Fibroblast of the conjunctiva (primary cell): ENCODE measurements at regions not wholly inside any gene's neighbourhood (a gene's known extent, or its start where the extent isn't known, plus 50 kb on each side); places are given as distances from the start of the nearest gene placed in this dataset.

ENCODE experiments used
- DNase-seq: peaks from one replicate; pipeline ENCODE4 v3.0.0-alpha.2; 2010; ENCODE audit warnings: low read depth

DNA sequence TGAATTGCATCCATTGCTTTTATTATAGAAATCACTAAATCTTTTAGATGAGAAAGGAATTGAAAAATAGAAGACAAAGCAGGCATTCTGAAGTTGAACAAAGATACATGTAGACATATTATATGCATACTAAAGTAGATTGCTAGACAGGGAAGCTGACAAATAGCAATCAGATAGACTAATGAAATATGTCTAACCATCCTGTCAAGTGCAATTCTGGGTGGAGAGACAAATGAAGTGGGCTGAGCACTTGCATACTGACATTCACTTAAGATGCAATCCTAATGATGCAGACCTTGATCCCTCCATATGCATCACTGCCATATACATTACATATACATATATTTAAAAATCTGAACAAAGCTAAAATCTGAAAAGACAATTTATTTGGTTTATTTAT, 1130.0 kb upstream of the CDH6 start:
- no peak for DNase-seq

DNA sequence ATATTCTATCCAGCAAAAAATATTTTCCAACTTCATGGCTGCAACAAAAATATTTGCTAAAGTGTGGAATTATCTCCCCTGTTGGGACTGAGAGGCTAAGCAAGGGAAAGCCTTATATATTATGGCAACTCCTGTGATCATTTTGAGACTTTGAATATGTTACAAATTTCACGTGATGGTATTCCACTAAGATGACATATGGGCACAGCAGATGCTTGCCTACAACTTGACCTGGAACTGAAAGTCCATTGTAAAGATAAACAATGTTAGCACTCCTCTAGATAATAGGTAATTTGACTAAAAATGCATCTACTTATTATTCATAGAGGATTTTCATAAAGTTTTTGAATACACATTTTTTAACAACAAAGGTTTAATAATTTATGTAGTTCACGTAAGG, 1141.5 kb upstream of the CDH6 start:
- no peak for DNase-seq

DNA sequence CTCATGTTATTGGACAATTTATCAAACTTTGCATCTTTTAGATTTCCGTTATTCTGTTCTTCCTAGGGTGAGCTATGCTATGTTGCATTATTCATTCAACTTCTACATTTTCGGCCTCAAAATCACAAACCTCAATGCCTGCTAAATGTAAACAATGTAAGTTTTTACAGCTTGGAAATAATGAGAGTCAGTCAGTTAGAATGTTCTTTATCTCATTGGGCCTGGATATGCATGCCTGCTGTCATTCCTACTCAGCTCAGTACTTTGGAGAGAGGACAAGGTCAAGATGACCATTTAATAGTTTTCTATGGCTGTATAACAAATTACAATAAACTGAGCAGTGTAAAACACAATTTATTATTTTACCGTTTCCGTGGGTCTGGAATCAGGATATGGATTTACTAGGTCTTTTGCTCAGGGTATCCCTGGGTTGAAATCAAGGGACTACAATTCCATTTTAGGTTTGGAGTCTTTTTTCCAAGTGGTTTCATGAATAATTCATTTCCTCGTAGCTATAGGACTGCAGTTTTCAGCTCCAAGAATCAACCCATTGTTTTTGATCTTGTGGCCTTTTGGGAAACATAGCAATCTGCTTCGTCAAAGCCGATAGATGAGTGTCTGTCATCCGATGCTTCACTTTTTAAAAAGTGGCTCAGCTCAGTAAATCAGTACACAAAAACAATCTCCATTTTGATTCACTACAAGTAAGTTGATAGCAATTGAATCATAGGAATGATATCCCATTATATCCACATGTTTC, 1143.2 kb upstream of the CDH6 start:
- DNase-seq = no peak

DNA sequence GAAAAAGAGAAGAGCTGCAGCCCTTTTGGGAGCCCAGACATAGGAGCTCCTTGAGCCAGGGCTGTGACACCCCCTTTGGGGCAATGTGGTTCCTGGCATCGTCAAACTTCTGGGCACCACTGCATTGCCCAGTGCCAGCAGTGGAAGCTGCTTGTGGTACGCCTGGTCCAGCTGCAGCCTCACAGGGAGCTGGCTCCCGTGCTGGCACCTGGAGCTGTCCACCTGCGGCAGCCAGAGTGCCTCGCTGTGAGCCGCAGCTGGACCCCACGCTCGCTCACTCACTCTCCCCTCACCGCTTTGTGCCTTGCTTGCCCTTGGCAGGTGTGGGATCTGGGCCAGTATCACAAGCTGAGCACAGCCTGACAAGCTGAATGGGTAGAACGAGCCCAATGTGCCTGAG, 1150.8 kb upstream of the CDH6 start:
- no peak for DNase-seq

DNA sequence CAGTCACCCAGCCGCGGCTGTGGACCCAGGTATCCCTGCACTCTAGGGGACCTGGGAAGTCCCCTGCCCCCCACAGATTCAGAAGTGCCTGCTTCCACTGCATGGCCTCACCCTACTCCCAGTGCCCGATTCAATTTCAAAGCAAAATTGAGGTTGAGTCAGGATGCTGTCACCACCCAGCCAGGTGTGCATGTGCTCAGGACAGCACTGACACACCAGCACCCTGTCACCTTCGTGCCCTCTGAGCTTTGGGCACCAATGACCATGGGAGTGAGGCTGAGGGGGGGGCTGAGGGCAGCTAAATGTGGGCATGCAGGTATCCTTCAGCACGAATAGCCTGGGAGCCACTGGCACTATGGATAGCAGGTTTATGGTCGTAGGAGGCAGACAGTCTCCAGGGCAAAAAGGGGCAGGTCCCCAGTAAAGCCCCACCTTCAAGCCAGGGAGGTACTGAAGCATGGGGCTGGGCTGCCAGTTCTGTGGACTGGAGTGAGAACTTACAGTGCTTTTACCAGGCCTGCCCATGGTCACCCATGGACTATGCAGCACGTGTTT, 1151.6 kb upstream of the CDH6 start:
- no peak for DNase-seq

DNA sequence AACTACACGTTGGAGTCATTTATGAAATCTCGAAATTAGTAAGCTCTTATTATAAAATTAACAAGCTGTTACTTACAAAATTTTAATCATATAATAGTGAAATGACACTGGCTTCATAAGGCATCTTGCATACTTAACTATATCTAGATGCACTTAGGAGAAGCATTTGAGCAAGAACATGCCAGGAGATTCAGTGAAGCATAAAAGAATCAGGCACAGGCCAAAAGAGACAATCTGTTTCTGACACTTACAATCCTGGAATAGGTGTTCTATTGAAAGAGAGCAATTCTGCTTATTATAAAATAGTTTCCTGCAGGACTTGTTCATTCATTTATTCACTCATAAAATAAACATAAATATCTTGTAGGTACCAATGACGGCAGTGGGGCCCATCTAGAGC, 1152.2 kb upstream of the CDH6 start:
- DNase-seq = no peak

DNA sequence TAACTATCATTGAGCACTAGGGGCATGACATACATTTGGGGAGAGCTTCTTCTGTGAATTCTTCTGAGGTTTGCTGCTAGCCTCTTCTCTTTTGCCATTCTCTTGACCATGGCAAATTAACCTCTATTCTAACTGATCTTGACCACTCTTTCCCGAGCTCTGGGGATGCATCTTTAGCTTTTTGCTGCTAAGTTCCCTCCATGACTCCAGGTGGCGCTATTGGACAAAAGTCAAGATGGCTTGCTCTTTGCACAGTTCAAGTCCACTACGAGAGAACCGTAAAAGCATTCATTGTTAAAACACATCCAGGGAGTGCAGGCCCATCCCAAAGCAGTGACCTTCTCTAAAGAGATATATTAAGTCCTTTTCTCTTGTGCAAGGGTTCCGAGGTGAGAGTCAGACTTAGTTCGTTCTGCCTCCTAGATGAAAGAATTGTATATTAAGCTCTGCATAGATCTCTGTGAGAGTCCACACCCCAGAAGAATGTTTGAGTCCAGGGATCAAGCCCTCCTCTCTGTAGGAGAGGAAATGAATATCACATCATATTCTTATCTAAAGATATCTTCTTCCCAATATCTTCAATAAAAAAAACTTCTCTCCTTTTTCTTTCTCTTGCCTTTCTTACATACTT, 1152.9 kb upstream of the CDH6 start:
- peak; percentile 54 for DNase-seq

DNA sequence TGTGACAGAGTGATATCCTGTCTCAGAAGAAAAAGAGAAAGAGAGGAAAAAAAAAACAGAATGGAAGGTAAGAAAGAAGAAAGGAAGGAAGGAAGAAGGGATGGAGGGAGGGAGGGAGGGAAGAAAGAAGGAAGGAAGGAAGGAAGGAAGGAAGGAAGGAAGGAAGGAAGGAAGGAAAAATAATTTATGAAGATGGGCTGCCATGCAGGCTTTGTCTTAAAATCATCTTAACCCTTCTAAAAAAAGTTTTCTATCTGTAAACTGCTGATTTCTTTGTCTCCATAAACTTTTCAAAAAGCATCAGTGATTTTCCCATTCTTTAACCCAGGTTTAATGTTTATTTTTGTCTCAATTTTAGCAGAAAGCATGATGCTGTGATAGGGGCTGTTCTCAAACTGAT, 1154.1 kb upstream of the CDH6 start:
- DNase-seq = no peak

DNA sequence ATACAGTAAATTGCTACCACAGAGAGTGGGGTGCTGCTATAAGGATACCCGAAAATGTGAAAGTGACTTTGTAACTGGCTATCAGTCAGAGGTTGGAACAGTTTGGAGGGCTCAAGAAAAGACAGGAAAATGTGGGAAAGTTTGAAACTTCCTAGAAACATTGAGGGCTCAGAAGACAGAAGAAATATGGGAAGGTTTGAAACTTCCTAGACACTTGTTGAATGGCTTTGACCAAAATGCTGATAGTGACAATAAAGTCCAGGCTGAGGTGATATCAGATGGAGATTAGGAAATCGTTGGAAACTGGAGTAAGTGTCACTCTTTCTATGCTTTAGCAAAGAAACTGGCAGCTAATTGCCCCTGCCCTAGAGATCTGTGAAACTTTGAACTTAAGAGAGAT, 1158.6 kb upstream of the CDH6 start:
- no peak for DNase-seq

DNA sequence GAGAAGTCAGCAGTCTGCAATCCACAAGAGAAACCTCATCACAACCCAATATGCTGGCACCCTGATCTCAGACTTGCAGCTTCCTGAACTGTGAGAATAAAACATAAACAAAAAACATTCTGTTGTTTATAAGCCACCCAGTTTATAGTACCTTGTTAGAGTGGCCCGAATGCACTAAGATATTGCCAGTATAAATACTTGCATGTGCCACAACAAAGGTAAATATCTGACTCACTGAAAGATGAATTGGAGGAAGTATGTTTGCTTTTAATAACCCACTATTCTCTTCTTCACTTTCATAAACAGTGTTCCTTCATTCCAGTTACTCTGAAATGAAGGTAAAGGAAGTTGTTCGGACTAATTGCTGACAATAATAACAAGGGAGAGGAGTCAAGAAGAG, 1163.4 kb upstream of the CDH6 start:
- DNase-seq = no peak

DNA sequence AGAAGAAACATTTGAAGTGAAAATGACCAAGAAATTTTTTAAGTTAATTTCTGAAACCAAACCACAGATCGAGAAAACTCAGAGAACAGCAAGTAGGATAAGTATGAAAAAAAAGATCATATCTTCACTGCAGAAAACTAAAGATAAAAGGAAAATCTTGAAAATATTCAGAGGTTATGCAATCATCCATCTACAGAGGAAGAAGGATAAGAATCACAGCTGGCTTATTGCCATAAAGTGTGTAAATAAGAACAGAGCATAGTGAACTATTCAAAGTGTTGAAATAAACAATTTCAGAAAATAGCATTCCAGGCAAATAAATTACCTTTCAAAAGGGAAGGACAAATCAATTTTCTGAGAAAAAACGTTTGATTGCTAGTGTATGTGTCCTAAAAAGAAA, 1191.7 kb upstream of the CDH6 start:
- no peak for DNase-seq

DNA sequence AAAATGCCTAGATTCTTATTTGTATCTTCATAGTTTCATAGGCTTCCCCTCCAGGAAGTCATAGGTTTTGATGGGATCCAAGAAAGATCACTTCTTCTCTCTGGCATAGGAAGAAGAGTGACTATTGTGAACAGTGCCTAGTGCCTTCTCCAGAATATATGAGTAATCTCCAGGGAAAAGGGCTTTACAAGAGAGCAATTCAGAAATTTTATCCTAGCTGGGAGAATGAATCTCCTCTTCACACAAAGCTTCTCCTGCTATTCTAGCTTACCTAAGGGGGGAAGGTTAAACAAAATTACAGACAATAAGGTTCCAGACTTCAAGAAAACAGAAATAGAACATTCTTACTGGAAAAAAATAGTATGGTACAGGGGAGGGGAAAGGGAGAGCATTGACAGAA, 1193.3 kb upstream of the CDH6 start:
- no peak for DNase-seq

DNA sequence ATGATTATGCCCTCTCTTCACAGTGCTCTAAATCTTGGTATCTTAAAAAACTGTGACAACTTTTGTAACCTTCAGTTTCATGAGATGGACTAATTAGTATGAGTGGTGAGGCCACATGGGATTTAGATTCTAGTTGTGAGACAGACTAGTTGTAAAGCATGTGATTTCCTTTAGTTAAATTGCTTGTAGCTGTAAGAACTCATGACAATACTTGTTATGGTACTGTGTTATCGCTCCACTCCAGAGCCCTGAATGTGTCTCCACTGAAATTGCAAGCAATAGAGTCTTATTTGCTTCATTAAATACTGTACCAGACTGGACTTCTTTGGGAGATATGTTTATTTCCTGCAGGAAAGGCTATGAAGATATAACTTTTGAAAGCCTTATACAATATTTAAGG, 1198.3 kb upstream of the CDH6 start:
- no peak for DNase-seq

DNA sequence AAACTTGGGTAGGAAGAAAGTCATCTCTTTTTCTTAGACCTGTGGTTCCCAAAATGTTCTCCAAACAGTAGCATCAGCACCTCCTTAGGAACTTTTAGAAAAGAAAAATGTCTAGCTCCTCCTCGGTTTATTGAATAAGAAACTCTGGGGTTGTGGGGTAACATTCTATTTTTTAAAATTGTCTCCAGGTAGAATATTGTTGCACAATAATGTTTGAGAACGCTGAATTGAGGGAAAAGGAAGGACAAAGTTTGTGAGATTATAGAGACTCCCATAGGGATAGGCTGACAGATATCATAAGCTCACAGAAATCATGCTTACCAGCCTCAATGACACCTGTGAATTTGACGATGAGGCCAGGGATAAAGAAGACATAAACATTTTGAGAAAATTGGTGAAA, 1199.0 kb upstream of the CDH6 start:
- DNase-seq = no peak

DNA sequence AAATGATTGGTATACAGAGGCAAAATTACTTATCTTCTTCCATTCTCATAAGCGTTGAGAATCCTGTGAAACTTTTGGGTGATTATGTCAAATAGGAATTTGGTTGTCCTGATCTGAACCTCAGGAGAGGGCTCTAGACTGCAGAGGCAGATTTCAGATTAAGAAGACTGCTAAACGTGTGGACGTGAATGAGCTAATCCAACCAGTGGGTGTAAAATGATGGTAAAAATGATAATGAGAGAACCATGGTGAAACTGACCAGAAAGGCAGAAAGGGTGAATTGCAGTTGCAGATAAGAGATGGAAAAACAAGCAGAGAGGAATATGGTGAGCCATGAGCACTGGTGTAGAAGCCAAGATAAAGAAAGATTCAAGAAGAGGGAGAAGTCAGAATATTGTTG, 1200.2 kb upstream of the CDH6 start:
- no peak for DNase-seq

DNA sequence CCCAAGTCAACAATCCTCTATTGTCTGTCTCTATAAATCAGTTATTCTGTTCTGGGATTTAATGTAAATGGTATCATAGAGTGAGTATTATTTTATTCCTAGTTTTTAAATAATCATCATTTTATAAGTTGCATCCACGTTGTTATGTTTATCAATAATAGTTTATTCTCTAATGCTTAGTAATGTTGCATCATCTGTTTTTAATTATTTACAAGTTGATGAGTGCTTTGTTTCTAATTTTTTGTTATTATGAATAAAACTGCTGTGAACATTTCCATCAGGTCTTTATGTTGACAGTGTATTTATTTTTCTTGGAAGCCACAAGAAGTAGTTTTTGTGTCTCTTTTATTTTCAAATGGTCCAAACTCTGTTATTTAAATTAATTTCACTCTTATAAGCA, 1201.2 kb upstream of the CDH6 start:
- no peak for DNase-seq

DNA sequence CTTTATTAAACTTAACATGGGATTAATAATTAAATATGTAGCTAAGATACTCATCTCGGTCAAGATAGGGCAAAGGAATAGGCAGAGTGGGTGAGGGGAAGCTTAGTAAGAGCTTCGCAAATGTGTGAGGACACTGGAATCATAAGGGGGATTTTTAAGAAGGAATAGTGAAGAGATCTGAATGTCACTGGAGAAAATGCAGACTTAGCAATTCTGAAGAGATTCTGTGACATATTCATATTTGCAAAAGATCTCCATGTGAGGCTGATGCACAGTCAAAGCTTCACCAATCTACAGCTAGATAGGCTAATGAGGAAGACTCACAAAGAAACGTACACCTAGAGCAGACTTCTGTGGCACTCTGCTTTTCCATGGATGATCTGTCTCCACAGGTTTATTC, 1202.8 kb upstream of the CDH6 start:
- DNase-seq = no peak

DNA sequence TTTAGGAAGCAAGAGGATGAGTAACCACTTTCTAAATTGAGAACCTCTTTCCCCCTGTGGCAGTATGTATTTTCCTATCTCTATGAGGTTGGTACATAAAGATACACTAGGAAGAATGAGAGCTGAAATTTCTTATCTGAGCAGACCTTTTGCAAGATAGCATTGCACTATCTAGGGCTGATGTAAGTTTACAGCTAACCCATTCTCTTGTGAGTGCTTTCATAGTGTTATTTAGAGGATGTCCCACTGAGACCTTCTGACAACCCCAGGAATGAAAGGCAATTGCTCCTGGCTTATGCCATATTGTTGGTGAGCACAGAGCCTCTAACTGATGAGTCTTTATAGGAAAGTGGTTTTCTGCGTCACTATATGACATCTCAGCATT, 1209.3 kb upstream of the CDH6 start:
- no peak for DNase-seq

DNA sequence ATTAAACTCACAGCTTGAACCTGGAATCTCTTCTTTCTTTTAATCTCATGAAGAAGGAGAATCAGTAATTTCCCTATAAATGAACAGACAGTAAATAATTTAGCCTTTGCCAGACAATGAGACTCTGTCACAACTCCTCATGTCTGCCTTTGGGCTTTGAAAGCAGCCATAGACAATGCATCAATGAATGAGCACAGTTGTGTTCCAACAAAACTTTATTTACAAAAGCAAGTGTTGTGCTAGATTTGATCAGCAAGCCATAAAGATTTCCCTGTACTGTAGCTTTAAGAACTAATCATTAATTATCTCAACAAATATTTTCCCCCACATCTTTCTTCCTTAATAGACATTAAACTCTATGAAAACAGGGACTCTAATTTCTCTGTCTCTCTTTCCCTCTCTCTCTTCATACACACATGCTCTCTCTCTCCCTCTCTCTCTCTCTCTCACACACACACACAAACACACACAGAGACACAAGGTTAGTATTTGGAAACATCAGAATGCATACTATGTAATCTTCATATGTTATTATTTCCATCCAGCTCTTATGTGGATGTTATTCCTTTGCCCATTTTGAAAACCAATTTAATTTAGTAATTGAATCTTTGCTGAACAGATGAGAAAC, 1209.8 kb upstream of the CDH6 start:
- DNase-seq = no peak

DNA sequence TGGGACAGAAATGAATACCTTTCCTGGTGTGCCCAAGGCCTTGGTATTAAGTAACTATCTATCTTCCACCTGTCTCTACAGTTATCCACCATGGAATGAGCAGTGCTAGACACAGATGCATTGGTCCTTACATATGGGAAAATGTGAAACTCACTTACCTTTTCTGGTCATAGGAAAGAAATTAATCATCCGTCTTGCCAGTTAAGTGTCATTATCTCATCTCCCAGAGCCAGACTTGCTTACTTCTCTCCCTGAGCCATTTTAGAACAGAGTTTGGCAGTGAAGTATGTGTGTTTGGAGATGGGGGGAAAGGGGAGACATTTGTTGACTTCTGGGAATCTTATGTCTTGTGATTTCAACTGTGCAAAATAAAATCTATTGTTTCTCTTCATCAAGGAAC, 1211.0 kb upstream of the CDH6 start:
- DNase-seq = no peak

DNA sequence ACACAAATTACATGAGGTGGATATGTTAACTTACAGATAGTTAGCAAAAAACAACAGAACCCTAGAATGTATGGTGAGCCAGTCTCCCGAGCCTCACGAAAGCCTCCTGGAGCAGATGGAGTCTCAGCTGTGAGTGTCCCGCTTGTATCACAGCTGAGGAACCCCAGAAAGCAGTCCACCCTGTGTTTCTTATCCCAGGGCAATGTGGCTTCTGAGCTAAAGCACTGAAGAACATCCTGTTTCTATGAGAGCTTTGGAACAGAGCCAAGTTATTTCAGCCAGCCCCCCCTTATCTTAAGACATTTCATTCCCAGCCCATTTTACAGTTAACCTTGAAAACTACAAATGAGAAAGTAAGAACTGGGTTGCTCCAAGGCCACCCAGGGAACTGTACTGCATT, 1220.9 kb upstream of the CDH6 start:
- DNase-seq = no peak

DNA sequence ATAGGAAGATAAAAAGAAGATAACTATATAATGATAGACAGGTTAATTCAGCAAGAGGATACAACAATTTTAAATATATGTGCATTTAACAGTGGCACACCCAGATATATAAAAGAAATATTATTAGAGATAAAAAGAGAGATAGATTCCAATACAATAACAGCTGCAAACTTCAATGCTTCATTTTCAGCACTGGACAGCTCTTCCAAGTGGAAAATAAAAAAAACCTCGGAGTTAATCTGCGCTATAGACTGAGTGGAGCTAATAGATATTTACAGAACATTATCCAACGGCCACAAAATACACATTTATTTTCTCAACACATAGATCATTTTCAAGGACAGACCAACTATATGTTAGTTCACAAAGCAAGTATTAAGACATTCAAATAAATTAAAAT, 1229.5 kb upstream of the CDH6 start:
- DNase-seq = no peak

DNA sequence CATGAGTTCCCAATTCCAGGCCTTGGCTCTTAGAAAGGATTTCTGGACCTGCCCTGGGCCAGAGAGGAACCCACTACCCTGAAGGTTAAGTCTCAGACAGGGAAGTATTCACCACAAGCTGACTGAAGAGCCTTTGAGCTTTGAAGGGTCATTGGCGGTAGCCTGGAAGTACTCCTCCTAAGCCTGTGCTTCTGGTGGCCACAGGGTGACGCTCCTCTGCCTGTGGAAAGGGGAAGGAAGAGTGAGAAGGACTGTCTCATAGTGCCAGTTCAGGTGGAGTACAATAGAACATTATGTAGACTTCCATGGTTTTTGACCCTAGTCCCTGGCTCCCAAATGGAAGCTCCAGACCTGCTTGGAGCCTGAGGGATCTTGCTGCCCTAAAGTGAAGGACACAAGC, 1233.2 kb upstream of the CDH6 start:
- DNase-seq = no peak
